HCT116 (cell line): ENCODE measurements at regions not wholly inside any gene's neighbourhood (a gene's known extent, or its start where the extent isn't known, plus 50 kb on each side); places are given as distances from the start of the nearest gene placed in this dataset.

ENCODE experiments used
- ATAC-seq: fragments of 200-7000 bp; cut with Tn5 transposase; 2 replicates; pipeline ENCODE4 v1.9.1; 2020; ENCODE audit warnings: mild to moderate bottlenecking, moderate library complexity
- BruUV-seq: library from RNA; stranded (reverse); fragments of 400-500 nt; replicated peaks from 2 replicates; lab custom pipeline; 2021; lab: Mats Ljungman, UMichigan
- CTCF ChIA-PET: fragments of 300-600 bp; sonication (Branson Sonifier 250); formaldehyde crosslinking; loops from one replicate; lab custom pipeline; 2021; ENCODE audit warnings: antibody characterized with exemption; lab: Charles Lee
- POLR2A ChIA-PET: fragments of 300-600, 350-600 bp; sonication (Branson Sonifier 250); formaldehyde crosslinking; loops from one replicate; lab custom pipeline; 2021; ENCODE audit warnings: antibody characterized with exemption; lab: Charles Lee
- RAD21 ChIA-PET, 2 experiments: fragments of 300-600 bp; sonication (Branson Sonifier 250); formaldehyde crosslinking; loops; one replicate each; lab custom pipeline; 2023; ENCODE audit warnings: low total read pairs in 2 of 2; ENCODE audit not compliant: uncharacterized antibody in 2 of 2, unreplicated experiment in 2 of 2, low non-redundant PET in 1 of 2; lab: Charles Lee
- DNase-seq: peaks from one replicate; pipeline ENCODE4 v3.0.0-alpha.2; 2010; ENCODE audit warnings: low read depth, low spot score
- H2AFZ ChIP-seq: fragments of 200-600 bp; shearing (Covaris generic), sonication (generic); 2 replicates; pipeline ENCODE4 v1.6.1; 2017; ENCODE audit warnings: low read depth, mixed run types, mixed read lengths, antibody characterized with exemption, low read length; ENCODE audit not compliant: poor library complexity, severe bottlenecking
- H3K27ac ChIP-seq: 2 replicates; pipeline ENCODE4 v1.5.1; 2012; ENCODE audit warnings: low read depth, low read length
- H3K27me3 ChIP-seq: fragments of 200-600 bp; sonication (generic); 2 replicates; pipeline ENCODE4 v1.6.1; 2016; ENCODE audit warnings: mixed run types, low read length, mixed read lengths; ENCODE audit not compliant: insufficient read depth
- H3K36me3 ChIP-seq, 2 experiments: fragments of 200-500 bp in 1 of 2; fragments of 200-600 bp in 1 of 2; sonication (Bioruptor generic) in 1 of 2; sonication (generic) in 1 of 2; 2 replicates each; pipeline versions ENCODE4 v1.5.1 to v1.6.1; 2014 to 2016; ENCODE audit warnings: low read length in 2 of 2, inconsistent platforms in 1 of 2, mixed read lengths in 1 of 2, mixed run types in 1 of 2; ENCODE audit not compliant: insufficient read depth in 2 of 2, control insufficient read depth in 1 of 2
- H3K4me1 ChIP-seq, 2 experiments: fragments of 200-600 bp in 1 of 2; sonication (generic) in 1 of 2; 2 replicates each; pipeline versions ENCODE4 v1.5.1 to v1.6.1; 2012 to 2017; ENCODE audit warnings: low read length in 2 of 2, inconsistent platforms in 1 of 2, mild to moderate bottlenecking in 1 of 2, mixed read lengths in 1 of 2, mixed run types in 1 of 2, moderate library complexity in 1 of 2; ENCODE audit not compliant: insufficient read depth in 2 of 2, control insufficient read depth in 1 of 2
- H3K4me2 ChIP-seq: fragments of 200-600 bp; sonication (generic); 2 replicates; pipeline ENCODE4 v1.6.1; 2017; ENCODE audit warnings: mixed run types, low read length, mixed read lengths
- H3K4me3 ChIP-seq, 2 experiments: fragments of 200-600 bp in 1 of 2; sonication (generic) in 1 of 2; replicated peaks in 1 of 2; 2 replicates each; pipeline ENCODE4 v1.5.1; 2011 to 2016; ENCODE audit warnings: low read length in 2 of 2, control low read depth in 1 of 2, low read depth in 1 of 2, mild to moderate bottlenecking in 1 of 2, mixed read lengths in 1 of 2, mixed run types in 1 of 2
- H3K79me2 ChIP-seq: fragments of 200-600 bp; sonication (generic); 2 replicates; pipeline ENCODE4 v1.6.1; 2017; ENCODE audit warnings: mild to moderate bottlenecking, mixed run types, low read length, moderate library complexity, mixed read lengths; ENCODE audit not compliant: insufficient read depth
- H3K9ac ChIP-seq: fragments of 200-600 bp; sonication (generic); 2 replicates; pipeline ENCODE4 v1.6.1; 2016; ENCODE audit warnings: low read length, mixed read lengths
- H3K9me2 ChIP-seq: fragments of 200-600 bp; sonication (generic), shearing (Covaris generic); 2 replicates; pipeline ENCODE4 v1.6.1; 2017; ENCODE audit warnings: mixed run types, mild to moderate bottlenecking, moderate library complexity; ENCODE audit not compliant: insufficient read depth
- H3K9me3 ChIP-seq, 2 experiments: fragments of 200-500 bp in 1 of 2; fragments of 200-600 bp in 1 of 2; sonication (Bioruptor generic) in 1 of 2; sonication (generic) in 1 of 2; 2 replicates each; pipeline ENCODE4 v1.6.1; 2014 to 2017; ENCODE audit warnings: low read length in 2 of 2, mixed read lengths in 2 of 2, inconsistent platforms in 1 of 2, low read depth in 1 of 2, mild to moderate bottlenecking in 1 of 2, mixed run types in 1 of 2, moderate library complexity in 1 of 2; ENCODE audit not compliant: control insufficient read depth in 1 of 2, insufficient read depth in 1 of 2
- H4K20me1 ChIP-seq: fragments of 200-600 bp; sonication (generic), shearing (Covaris generic); 2 replicates; pipeline ENCODE4 v1.6.1; 2017; ENCODE audit warnings: mixed run types, mild to moderate bottlenecking, moderate library complexity; ENCODE audit not compliant: insufficient read depth
- ATF3 ChIP-seq: IDR thresholded peaks from 2 replicates; pipeline ENCODE4 v1.6.1; 2012
- EZH2 ChIP-seq: fragments of 200-600 bp; sonication (generic); IDR thresholded peaks from 2 replicates; pipeline ENCODE4 v1.6.1; 2017; ENCODE audit warnings: antibody characterized with exemption, mixed run types
- JUND ChIP-seq: IDR thresholded peaks from 2 replicates; pipeline ENCODE4 v1.6.1; 2012
- SIN3A ChIP-seq: IDR thresholded peaks from 2 replicates; pipeline ENCODE4 v1.6.1; 2012; ENCODE audit warnings: low read depth
- ZBTB33 ChIP-seq: IDR thresholded peaks from 2 replicates; pipeline ENCODE4 v1.6.1; 2011; ENCODE audit warnings: mild to moderate bottlenecking, low read length, moderate library complexity; ENCODE audit not compliant: insufficient replicate concordance; ENCODE audit errors: extremely low read depth
- ZFX ChIP-seq: fragments of 450-650 bp; IDR thresholded peaks from 2 replicates; pipeline ENCODE4 v1.6.1; 2017
- ZNF274 ChIP-seq: fragments of 200-500 bp; sonication (Bioruptor generic); IDR thresholded peaks from 2 replicates; pipeline ENCODE4 v1.6.1; 2014; ENCODE audit warnings: mild to moderate bottlenecking, low read depth, low read length, inconsistent platforms
- intact Hi-C: fragments of 100-400 bp; cut with micrococcal nuclease; formaldehyde crosslinking; loops from 2 replicates; pipeline ENCODE4 v1.10.0; 2022

GRCh38 chrX:3963980-3964379 is 250.5 kb upstream of the PRKX start:
- H3K9me3 ChIP-seq, result no peaks in the 10 kb centered on the region
- no peak overlapping the region for H3K27ac ChIP-seq
- H3K4me2 ChIP-seq, result no peak overlapping the region
- no peaks in the 10 kb centered on the region for H3K27me3 ChIP-seq
- ChIA-PET CTCF (no interaction called here), RAD21 (no interaction called here), POLR2A (no interaction called here)
- no TSS peak for BruUV-seq
- no peak for TF ChIP-seq ZNF274
- TF ChIP-seq ATF3, result no peak
- no peak for TF ChIP-seq ZFX
- TF ChIP-seq ZBTB33, result no peak
- no peak for TF ChIP-seq JUND
- TF ChIP-seq EZH2, result no peak
- no peak for TF ChIP-seq SIN3A
- no peak overlapping the region for H2AFZ ChIP-seq
- no peaks in the 10 kb centered on the region for H4K20me1 ChIP-seq
- intact Hi-C loops, result no loop called here
- ATAC-seq (no peak), DNase-seq (no peak)
- H3K79me2 ChIP-seq, result no peaks in the 10 kb centered on the region
- H3K9ac ChIP-seq, result no peak overlapping the region
- H3K9me2 ChIP-seq, result no peaks in the 10 kb centered on the region
- H3K36me3 ChIP-seq, result no peaks in the 10 kb centered on the region
- no peaks in the 10 kb centered on the region for H3K4me1 ChIP-seq
- H3K4me3 ChIP-seq, result no peak overlapping the region
